Spleen (tissue), 11 donors: ENCODE measurements at regions not wholly inside any gene's neighbourhood (a gene's known extent, or its start where the extent isn't known, plus 50 kb on each side); places are given as distances from the start of the nearest gene placed in this dataset.

ENCODE experiments used
- DNase-seq: peaks from one replicate; pipeline ENCODE4 v3.0.0-alpha.2; 2020
- H3K27ac ChIP-seq, 8 donors: fragments of 200-600 bp; sonication (generic) in 7 of 8; 1 replicate in 4 of 8; 2 replicates in 4 of 8; pipeline versions ENCODE4 v1.5.0 to v1.8.0; 2016 to 2021; ENCODE audit warnings: inconsistent platforms in 4 of 8, mild to moderate bottlenecking in 4 of 8, moderate library complexity in 1 of 8
- H3K27me3 ChIP-seq, 7 donors: fragments of 200-600 bp; sonication (generic) in 6 of 7; replicated peaks in 1 of 7; 1 replicate in 4 of 7; 2 replicates in 3 of 7; pipeline versions ENCODE4 v1.5.0 to v1.8.0; 2016 to 2021; ENCODE audit warnings: inconsistent platforms in 3 of 7, mild to moderate bottlenecking in 1 of 7
- H3K36me3 ChIP-seq, 6 donors: fragments of 200-600 bp; sonication (generic) in 5 of 6; 1 replicate in 4 of 6; 2 replicates in 2 of 6; pipeline versions ENCODE4 v1.5.0 to v1.8.0; 2016 to 2021; ENCODE audit warnings: inconsistent platforms in 2 of 6
- H3K4me1 ChIP-seq, 6 donors: fragments of 200-600 bp; sonication (generic) in 5 of 6; 1 replicate in 3 of 6; 2 replicates in 3 of 6; pipeline versions ENCODE4 v1.5.0 to v1.8.0; 2016 to 2021; ENCODE audit warnings: inconsistent platforms in 3 of 6
- H3K4me3 ChIP-seq, 8 donors: fragments of 200-600 bp; sonication (generic) in 7 of 8; 1 replicate in 4 of 8; 2 replicates in 4 of 8; pipeline versions ENCODE4 v1.5.0 to v1.8.0; 2016 to 2021; ENCODE audit warnings: inconsistent platforms in 4 of 8, mild to moderate bottlenecking in 4 of 8, moderate library complexity in 2 of 8
- H3K9me3 ChIP-seq, 8 donors: fragments of 200-600 bp; sonication (generic) in 7 of 8; 1 replicate in 4 of 8; 2 replicates in 4 of 8; pipeline versions ENCODE4 v1.5.0 to v1.8.0; 2016 to 2021; ENCODE audit warnings: inconsistent platforms in 4 of 8
- POLR2A ChIP-seq, 3 donors: fragments of 450-650 bp; IDR thresholded peaks; one replicate each; pipeline ENCODE4 v1.5.1; 2017; ENCODE audit warnings: antibody characterized with exemption in 3 of 3, mild to moderate bottlenecking in 1 of 3
- POLR2AphosphoS5 ChIP-seq, 3 donors: sonication (generic); formaldehyde crosslinking; IDR thresholded peaks; one replicate each; pipeline ENCODE4 v1.5.1; 2017; ENCODE audit warnings: antibody characterized with exemption in 3 of 3
- WGBS, 5 donors: extraction: QIAGEN DNeasy Blood & Tissue Kit in 3 of 5; methylation state at CpG; one replicate each; pipeline versions ENCODE4 v1.1.5 to v1.1.7; 2013 to 2018; 5-methylcytosine and 5-hydroxymethylcytosine counted together
- intact Hi-C: fragments of 100-400 bp; cut with DNase I; formaldehyde crosslinking; loops from one replicate; pipeline ENCODE4 v1.15.0; 2023; ENCODE audit warnings: low total_unique reads
- TF ChIP-seq, protein P1 (sequence below), 11 experiments: fragments of 200-600 bp in 7 of 11; fragments of 450-650 bp in 4 of 11; sonication (generic) in 4 of 11; IDR thresholded peaks in 8 of 11; conservative IDR thresholded peaks in 3 of 11; 1 replicate in 7 of 11; 2 replicates in 4 of 11; pipeline versions ENCODE4 v1.4.0 to v1.8.0; 2016 to 2021; ENCODE audit warnings: antibody characterized with exemption in 11 of 11, inconsistent platforms in 4 of 11, mild to moderate bottlenecking in 1 of 11
- donor health status: healthy with polysubstance abuse.
- donor health status: DM: no; HTN: no; CAD: no; lungs with moderate emphysema.
- donor health status: DM: no; HTN: no; CAD: no.
- donor health status: Bipolar disorder and iron deficiency.
- donor health status: healthy.
- donor health status: DM: no; HTN: no; CAD: no.
- donor health status: DM: yes; HTN: yes; CAD: no.

DNA sequence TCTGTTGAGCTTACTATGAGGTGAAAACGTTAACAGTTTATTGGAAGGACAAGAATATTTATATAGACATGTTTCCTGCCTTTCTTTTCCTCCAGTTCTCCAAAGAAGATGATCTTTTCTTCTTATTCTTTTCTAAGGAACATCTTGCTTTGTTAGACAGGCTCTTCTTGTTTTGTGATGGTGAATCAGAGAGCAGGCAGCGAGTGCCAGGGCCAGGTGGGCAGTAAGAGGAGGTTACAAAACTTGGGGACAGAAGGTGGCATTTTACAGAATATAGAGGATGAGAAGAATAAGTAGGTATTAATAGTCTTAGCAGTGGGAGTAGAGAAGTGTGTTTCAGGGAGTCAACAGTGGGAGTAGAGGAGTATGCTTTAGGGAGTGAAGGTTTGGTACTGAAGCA is 223.6 kb downstream of the ARL4A start:
- intact Hi-C loops, result no loop called here
- no peaks in the 10 kb centered on the region for H3K27me3 ChIP-seq
- no peaks in the 10 kb centered on the region for H3K4me1 ChIP-seq
- no peaks in the 10 kb centered on the region for H3K36me3 ChIP-seq
- H3K9me3 ChIP-seq, result no peaks in the 10 kb centered on the region
- H3K27ac ChIP-seq, result no peak overlapping the region
- WGBS, 5 donors, result 52 to 80% (median 61%) methylated on average over 2 of the region's 2 CpGs
- H3K4me3 ChIP-seq, result no peak overlapping the region
- TF ChIP-seq POLR2A (IDR thresholded peaks at IDR 0.05), result no peak
- TF ChIP-seq, protein P1, sequence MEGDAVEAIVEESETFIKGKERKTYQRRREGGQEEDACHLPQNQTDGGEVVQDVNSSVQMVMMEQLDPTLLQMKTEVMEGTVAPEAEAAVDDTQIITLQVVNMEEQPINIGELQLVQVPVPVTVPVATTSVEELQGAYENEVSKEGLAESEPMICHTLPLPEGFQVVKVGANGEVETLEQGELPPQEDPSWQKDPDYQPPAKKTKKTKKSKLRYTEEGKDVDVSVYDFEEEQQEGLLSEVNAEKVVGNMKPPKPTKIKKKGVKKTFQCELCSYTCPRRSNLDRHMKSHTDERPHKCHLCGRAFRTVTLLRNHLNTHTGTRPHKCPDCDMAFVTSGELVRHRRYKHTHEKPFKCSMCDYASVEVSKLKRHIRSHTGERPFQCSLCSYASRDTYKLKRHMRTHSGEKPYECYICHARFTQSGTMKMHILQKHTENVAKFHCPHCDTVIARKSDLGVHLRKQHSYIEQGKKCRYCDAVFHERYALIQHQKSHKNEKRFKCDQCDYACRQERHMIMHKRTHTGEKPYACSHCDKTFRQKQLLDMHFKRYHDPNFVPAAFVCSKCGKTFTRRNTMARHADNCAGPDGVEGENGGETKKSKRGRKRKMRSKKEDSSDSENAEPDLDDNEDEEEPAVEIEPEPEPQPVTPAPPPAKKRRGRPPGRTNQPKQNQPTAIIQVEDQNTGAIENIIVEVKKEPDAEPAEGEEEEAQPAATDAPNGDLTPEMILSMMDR (IDR thresholded peaks at IDR 0.05 in 8 of 11, conservative IDR thresholded peaks at IDR 0.05 in 3 of 11), result no peak
- no peak for TF ChIP-seq POLR2AphosphoS5 (IDR thresholded peaks at IDR 0.05)
- DNase-seq, result no peak

DNA sequence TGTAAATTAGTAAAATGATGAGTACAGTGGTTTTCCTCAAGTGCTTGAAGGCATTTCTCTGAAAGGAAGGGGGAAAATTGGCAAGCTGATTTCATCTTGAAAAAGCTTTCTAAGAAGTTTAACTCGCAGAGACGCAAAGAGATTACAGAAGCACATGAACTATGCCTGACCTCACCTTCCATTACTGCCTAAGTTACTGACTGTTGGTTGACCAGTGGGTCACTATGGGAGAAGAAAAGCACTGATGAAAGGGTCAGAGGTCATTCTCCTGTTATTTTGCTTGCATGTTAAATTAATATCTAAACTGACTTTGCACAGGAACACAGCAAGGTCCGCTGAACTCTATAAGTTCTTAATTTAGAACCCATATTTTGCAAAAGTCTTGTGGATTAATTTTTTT is 225.6 kb downstream of the ARL4A start:
- Histone ChIP-seq H3K9me3 (no peaks in the 10 kb centered on the region), H3K4me1 (no peaks in the 10 kb centered on the region), H3K4me3 (no peak overlapping the region), H3K27ac (no peak overlapping the region), H3K36me3 (no peaks in the 10 kb centered on the region), H3K27me3 (no peaks in the 10 kb centered on the region)
- no peak for DNase-seq
- intact Hi-C loops, result no loop called here
- 41 to 58% (median 52%) methylated on average over 3 of the region's 3 CpGs for whole genome bisulfite sequencing, 5 donors
- TF ChIP-seq POLR2AphosphoS5 (IDR thresholded peaks at IDR 0.05) (no peak), POLR2A (IDR thresholded peaks at IDR 0.05) (no peak)
- TF ChIP-seq, protein P1 (IDR thresholded peaks at IDR 0.05 in 8 of 11, conservative IDR thresholded peaks at IDR 0.05 in 3 of 11), result no peak

DNA sequence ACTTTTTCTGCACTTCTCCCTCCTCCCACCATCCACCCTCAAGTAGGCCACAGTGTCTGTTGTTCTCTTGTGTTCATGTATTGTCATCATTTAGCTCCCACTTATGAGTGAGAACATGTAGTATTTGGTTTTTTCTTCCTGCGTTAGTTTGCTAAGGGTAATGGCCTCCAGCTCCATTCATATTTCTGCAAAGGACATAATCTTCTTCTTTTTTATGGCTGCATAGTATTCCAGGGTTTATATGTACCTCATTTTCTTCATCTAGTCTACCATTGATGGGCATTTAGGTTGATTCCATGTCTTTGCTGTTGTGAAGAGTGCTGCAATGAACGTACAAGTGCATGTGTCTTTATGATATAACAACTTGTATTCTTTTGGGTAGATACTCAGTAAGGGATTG is 230.4 kb downstream of the ARL4A start:
- no peaks in the 10 kb centered on the region for H3K36me3 ChIP-seq
- 80 to 95% (median 84%) methylated on average over 2 of the region's 2 CpGs for WGBS, 5 donors
- DNase-seq, result no peak
- H3K4me1 ChIP-seq, result no peaks in the 10 kb centered on the region
- no peaks in the 10 kb centered on the region for H3K27me3 ChIP-seq
- H3K9me3 ChIP-seq, result no peaks in the 10 kb centered on the region
- no peak for TF ChIP-seq POLR2AphosphoS5 (IDR thresholded peaks at IDR 0.05)
- TF ChIP-seq, protein P1 (IDR thresholded peaks at IDR 0.05 in 8 of 11, conservative IDR thresholded peaks at IDR 0.05 in 3 of 11), result no peak
- TF ChIP-seq POLR2A (IDR thresholded peaks at IDR 0.05), result no peak
- no peak overlapping the region for H3K27ac ChIP-seq
- no peak overlapping the region for H3K4me3 ChIP-seq
- intact Hi-C loops, result no loop called here

DNA sequence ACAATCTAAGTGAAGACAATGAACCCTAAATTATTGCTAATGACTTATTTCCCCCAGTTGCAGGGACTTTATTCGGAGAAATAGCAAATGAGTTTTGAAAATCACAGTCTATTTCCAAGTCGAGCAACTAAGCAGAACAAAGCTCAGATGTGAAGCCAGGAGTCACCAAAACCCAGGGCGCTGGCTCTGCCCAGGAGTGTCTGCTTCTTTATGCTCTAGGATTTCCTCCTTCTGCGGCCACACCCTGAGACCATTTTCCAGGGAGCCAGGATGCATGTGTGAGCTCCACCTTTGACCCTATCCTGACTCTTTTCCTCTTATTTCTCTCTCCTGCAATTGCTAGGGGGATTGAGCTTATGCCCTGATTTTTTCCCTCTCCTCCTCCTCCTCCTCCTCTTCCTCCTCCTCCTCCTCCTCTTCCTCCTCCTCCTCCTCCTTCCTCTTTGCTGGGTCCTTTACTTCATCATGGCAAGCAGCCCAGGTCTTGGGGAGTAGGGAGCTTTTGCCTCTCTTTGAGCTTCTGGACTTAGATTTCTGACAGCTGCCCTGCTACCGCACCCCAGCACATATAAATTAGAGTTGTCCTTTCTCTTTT is 234.4 kb downstream of the ARL4A start:
- no peaks in the 10 kb centered on the region for H3K36me3 ChIP-seq
- no peak for DNase-seq
- H3K27me3 ChIP-seq, result no peaks in the 10 kb centered on the region
- H3K4me1 ChIP-seq, result no peaks in the 10 kb centered on the region
- no peak overlapping the region for H3K4me3 ChIP-seq
- TF ChIP-seq, protein P1 (IDR thresholded peaks at IDR 0.05 in 8 of 11, conservative IDR thresholded peaks at IDR 0.05 in 3 of 11), result no peak
- TF ChIP-seq POLR2AphosphoS5 (IDR thresholded peaks at IDR 0.05) (no peak), POLR2A (IDR thresholded peaks at IDR 0.05) (no peak)
- no peak overlapping the region for H3K27ac ChIP-seq
- H3K9me3 ChIP-seq, result no peaks in the 10 kb centered on the region
- whole genome bisulfite sequencing, 5 donors, result 39 to 60% (median 56%) methylated on average over 5 of the region's 5 CpGs
- intact Hi-C loops, result no loop called here
